HG03565 (cell line): ENCODE measurements at regions not wholly inside any gene's neighbourhood (a gene's known extent, or its start where the extent isn't known, plus 50 kb on each side); places are given as distances from the start of the nearest gene placed in this dataset.

Source experiments
- ATAC-seq: cut with Tn5 transposase; IDR thresholded peaks from one replicate; pipeline ENCODE4 v1.9.1; 2021; ENCODE audit warnings: mild to moderate bottlenecking, moderate library complexity; ENCODE audit not compliant: unreplicated experiment

- no peak for ATAC-seq
Observed at GRCh38 chr9:4921449-4921848, 63.6 kb upstream of the JAK2 start.

GRCh38 chr9:4922101-4922500 is 63.0 kb upstream of the JAK2 start:
- no peak for ATAC-seq

DNA sequence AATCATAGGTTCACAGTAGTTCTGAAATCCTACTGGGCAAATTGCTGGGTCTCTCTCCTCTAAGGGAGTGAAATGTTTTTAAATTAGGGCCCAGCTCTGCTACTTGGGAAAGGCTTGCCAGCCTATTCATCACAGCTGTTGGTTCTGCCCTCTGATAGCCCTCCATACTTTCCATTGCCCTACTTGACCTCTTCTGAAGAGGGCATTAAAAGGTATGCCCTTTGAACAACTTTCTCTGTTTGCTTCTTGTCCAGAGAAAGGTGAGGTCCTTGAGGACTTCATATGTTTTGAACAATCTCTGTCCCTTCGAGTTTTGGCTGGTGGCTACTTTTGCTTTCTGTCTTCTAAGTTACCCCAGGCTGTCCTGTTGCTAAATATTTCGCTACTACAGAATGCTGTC is 62.3 kb upstream of the JAK2 start:
- no peak for ATAC-seq

DNA sequence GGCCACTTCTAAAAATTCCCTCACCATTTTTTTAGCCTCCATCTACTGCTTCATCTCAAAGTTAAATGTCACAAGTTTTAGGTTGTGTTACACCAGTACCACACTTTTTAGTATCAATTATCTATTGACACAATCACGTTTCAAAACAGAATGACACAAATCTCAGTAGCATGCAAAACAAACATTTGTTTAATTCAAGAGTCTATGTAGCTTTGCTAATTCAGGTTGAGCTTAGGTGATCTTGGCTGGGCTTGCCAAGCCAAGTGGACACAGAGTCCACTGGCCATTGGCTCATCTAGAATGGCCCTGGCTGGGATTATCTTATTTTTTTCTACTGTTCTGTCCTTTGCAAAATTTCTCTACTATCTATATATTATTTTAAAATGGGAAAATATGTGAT is 61.9 kb upstream of the JAK2 start:
- ATAC-seq, result no peak

DNA sequence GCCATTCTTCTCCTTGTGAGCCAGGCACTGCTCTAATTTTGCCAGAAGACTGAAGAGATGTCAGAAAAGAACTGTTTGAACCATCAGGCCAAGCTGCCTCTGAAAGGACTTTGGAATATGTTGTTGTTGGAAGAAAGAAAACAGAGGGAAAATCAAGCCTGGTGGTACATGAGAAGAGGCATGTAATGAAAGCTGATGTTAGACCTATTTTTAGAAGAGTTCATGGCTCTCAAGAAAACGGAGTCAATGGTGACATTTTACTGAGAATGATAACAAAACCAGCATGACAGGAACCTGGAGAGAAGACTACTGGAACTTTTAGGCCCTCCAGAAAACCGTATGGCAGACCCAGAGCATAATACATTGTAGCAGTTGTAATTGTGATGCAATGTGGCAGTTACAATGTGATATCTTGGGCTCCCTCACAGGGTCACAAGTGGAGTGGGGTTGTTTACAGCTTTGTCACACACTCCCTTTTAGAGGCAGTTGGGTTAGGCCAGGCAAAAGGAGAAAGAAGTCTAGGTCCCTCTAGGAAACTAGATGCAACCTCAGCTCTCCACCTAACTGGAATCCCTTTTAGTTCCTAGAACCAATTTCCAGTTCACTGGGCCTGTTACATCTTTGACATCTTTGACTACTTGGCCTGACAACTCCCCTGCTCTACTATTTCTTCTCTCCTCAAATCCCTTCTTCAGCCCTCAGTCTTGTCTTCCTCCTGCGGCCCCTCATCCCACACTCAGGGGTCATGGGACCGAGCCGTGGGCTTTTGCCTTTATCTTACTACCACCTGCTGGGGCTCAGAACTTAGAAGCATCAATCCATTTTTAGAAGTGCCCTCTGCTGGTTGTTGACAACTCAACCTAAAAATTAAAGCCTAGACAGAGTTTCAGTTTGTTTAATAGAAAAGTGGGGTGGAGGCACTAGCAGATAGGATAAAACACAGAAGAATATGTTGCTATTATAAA is 61.2 kb upstream of the JAK2 start:
- peak; percentile 59 for ATAC-seq

GRCh38 chr9:4926239-4926638 is 58.8 kb upstream of the JAK2 start:
- ATAC-seq, result no peak

- ATAC-seq, result peak; percentile 60
Observed at GRCh38 chr9:4927043-4927471, 58.0 kb upstream of the JAK2 start.

- no peak for ATAC-seq
Observed at GRCh38 chr9:4927701-4928100, 57.4 kb upstream of the JAK2 start.

GRCh38 chr9:4929917-4930316 is 55.2 kb upstream of the JAK2 start:
- no peak for ATAC-seq

- no peak for ATAC-seq
Observed at GRCh38 chr9:4932681-4933080, 52.4 kb upstream of the JAK2 start.

GRCh38 chr9:4933177-4933576 is 51.9 kb upstream of the JAK2 start:
- ATAC-seq, result no peak

- ATAC-seq, result no peak
Observed at GRCh38 chr9:4933861-4934260, 51.2 kb upstream of the JAK2 start.

GRCh38 chr9:4935001-4935672 is 49.9 kb upstream of the JAK2 start:
- no peak for ATAC-seq
